ENCODE measurements at regions not wholly inside any gene's neighbourhood (a gene's known extent, or its start where the extent isn't known, plus 50 kb on each side); places are given as distances from the start of the nearest gene placed in this dataset.

GRCh38 chr10:28906934-28907333, 229.6 kb downstream of the BAMBI start:
- CTCF ChIA-PET, result interaction anchor here (1.5 kb wide), 1 partner anchor 33 kb away, joined by 8 read pairs; no protein-coding TSS in a partner anchor
- H3K4me1 ChIP-seq (ENCODE audit: control insufficient read depth, insufficient read depth, low read length), result peaks cover 10% of the 10 kb centered on the region
- POLR2A ChIA-PET, result interaction anchor here (0.6 kb wide), 1 partner anchor 884 kb away, joined by 3 read pairs; no protein-coding TSS in a partner anchor

GRCh38 chr10:28909875-28910274, 232.6 kb downstream of the BAMBI start:
- Histone ChIP-seq H3K9me3 (ENCODE audit: control insufficient read depth, insufficient read depth, low read depth, low read length) (no peaks in the 10 kb centered on the region), H3K27ac (ENCODE audit: extremely low read depth, low read depth, low read length) (no peak overlapping the region), H3K36me3 (ENCODE audit: control insufficient read depth in 2 of 2, insufficient read depth in 1 of 2, low read length in 2 of 2) (no peaks in the 10 kb centered on the region), H3K4me1 (ENCODE audit: control insufficient read depth, insufficient read depth, low read length) (no peaks in the 10 kb centered on the region; the same call in 1 of the 2 replicates), H3K4me3 (ENCODE audit: low read depth, low read length) (no peak overlapping the region)
- TF ChIP-seq ZNF280D (tag by site-specific recombination; IDR thresholded peaks at IDR 0.05) (no peak), REPIN1 (tag by site-specific recombination; IDR thresholded peaks at IDR 0.05; ENCODE audit: low read depth) (no peak), ZNF302 (tag by site-specific recombination; IDR thresholded peaks at IDR 0.05; ENCODE audit: low read depth) (no peak)
- POLR2A ChIA-PET, result no interaction called here
- CTCF ChIA-PET, result no interaction called here

More at GRCh38 chr10:28906934-28907333, 229.6 kb downstream of the BAMBI start:
- no peak for TF ChIP-seq ZNF391 (tag by site-specific recombination; IDR thresholded peaks at IDR 0.05; ENCODE audit: borderline replicate concordance, low read depth)
- no peak for TF ChIP-seq REPIN1 (tag by site-specific recombination; IDR thresholded peaks at IDR 0.05; ENCODE audit: low read depth)
- TF ChIP-seq KLF16 (tag by site-specific recombination; IDR thresholded peaks at IDR 0.05), result no peak
- TF ChIP-seq PATZ1 (tag by site-specific recombination; IDR thresholded peaks at IDR 0.05), result no peak
- no peak for TF ChIP-seq SCRT2 (tag by site-specific recombination; IDR thresholded peaks at IDR 0.05)
- no peak for TF ChIP-seq ZNF324 (tag by site-specific recombination; IDR thresholded peaks at IDR 0.05)
- TF ChIP-seq SP7 (tag by site-specific recombination; IDR thresholded peaks at IDR 0.05), result no peak
- TF ChIP-seq FEZF1 (tag by site-specific recombination; IDR thresholded peaks at IDR 0.05), result no peak
- no peak for TF ChIP-seq ZNF280C (tag by site-specific recombination; IDR thresholded peaks at IDR 0.05)
- TF ChIP-seq ZNF23 (tag by site-specific recombination; IDR thresholded peaks at IDR 0.05; ENCODE audit: borderline replicate concordance), result no peak
- TF ChIP-seq ZNF76 (tag by site-specific recombination; IDR thresholded peaks at IDR 0.05; ENCODE audit: borderline replicate concordance, low read depth), result no peak
- no peak for TF ChIP-seq TRIM28 (IDR thresholded peaks at IDR 0.05; ENCODE audit: borderline replicate concordance, low read length)
- no peak for TF ChIP-seq ZNF510 (tag by site-specific recombination; IDR thresholded peaks at IDR 0.05; ENCODE audit: insufficient replicate concordance)
- TF ChIP-seq ZNF560 (tag by site-specific recombination; IDR thresholded peaks at IDR 0.05; ENCODE audit: borderline replicate concordance), result no peak
- TF ChIP-seq ZNF26 (tag by site-specific recombination; IDR thresholded peaks at IDR 0.05), result no peak
- Histone ChIP-seq H3K27ac (ENCODE audit: extremely low read depth, low read depth, low read length) (no peak overlapping the region), H3K9me3 (ENCODE audit: control insufficient read depth, insufficient read depth, low read depth, low read length) (no peaks in the 10 kb centered on the region), H3K4me3 (ENCODE audit: low read depth, low read length) (no peak overlapping the region), H3K36me3 (ENCODE audit: control insufficient read depth in 2 of 2, insufficient read depth in 1 of 2, low read length in 2 of 2) (no peaks in the 10 kb centered on the region)
